Inflammatory macrophage treated with lipopolysaccharide for 1 hour (primary cell): ENCODE measurements at regions not wholly inside any gene's neighbourhood (a gene's known extent, or its start where the extent isn't known, plus 50 kb on each side); places are given as distances from the start of the nearest gene placed in this dataset.

Experiments used
- DNase-seq, 2 donors: peaks; one replicate each; pipeline ENCODE4 v3.0.0-alpha.2; 2020 to 2022

DNA sequence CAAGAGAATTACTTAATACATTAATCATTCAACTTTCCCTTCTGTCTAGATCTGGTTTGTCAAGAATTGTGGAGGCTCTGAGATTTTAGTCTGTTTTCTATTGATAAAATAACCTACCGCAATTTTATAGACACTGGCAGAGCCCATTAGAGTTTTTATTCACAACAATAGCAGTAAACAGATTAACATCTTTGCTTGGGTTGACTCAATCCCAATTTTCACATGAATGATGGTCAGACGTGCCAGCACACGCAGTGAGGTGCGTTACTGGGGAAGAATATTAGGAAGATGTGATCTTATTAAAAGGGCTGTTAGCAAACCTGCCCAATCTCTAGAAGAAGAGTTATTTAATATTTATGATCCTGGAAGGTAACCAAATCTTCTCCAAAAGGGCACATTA is 736.6 kb downstream of the MRPL39 start:
- no peak for DNase-seq

DNA sequence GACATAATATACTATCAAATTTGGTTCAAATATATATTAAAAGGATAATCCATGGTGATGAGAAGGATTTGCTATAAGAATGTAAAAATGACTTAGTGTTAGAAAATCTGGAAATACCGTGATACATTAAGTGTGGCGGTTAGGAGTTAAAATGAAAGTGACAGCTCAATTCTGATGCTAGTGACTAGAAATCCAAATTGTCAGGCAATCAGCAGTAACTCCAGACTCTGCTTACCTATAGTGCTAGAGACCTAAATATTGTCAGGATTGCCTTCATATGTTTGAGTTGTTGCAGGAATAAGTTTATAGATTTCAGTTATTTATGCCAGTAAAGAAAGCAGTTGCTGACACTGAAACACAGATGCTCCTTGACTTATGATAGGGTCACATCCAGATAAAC is 737.4 kb downstream of the MRPL39 start:
- DNase-seq = no peak

DNA sequence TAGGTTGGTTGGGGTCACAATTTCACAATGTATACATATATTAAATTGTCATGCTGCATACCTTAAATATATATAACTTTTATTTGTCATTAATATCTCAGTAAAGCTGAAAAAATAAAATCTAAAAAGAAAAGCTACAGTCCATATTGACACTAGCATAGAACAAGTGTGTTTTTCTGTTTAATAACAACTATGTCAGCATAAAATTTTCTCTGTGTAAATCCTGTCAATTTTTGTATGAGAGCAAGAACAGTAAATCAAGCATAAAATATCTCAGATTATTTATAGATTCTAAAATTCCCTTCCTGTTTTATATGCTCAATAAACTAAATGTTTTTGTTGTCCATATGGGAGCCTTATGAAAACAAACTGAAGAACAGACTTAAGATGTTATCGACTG is 739.2 kb downstream of the MRPL39 start:
- no peak for DNase-seq

DNA sequence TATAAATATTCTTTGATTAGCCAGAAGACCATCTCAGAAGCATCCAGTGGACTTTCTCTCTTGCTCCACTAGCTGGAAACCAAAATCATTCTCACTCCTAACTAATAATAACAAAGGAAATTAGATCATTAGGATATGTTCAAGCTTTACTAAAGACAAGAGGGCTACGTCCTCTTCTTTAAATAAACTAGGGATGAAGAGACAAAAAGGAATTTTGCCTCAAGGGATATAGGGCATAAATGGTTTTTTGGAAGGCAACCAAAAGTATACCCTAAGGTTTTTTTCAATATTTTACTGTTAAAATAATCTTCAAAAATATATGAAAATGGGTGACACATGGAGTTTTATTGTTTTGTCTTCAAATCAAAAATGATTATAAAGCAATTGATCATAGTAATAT is 745.8 kb downstream of the MRPL39 start:
- no peak for DNase-seq

DNA sequence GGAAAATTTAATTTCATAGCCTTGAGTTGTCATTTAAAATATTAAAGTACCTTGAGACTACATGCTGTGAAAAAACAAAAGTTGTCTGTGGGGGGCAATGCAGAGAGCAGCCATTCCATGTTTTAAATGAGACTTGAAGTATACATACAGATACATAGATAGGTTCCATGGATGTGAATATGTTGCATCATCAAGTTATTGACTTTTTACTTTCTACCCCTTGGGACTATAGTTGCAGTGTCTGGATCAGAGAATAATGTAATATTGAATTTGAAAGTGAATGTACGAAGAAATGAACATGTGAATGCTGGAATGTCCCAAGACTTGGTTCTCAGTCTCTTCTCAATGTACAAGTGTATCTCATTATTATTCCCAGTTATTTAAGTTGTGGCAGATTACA is 751.0 kb downstream of the MRPL39 start:
- no peak for DNase-seq

DNA sequence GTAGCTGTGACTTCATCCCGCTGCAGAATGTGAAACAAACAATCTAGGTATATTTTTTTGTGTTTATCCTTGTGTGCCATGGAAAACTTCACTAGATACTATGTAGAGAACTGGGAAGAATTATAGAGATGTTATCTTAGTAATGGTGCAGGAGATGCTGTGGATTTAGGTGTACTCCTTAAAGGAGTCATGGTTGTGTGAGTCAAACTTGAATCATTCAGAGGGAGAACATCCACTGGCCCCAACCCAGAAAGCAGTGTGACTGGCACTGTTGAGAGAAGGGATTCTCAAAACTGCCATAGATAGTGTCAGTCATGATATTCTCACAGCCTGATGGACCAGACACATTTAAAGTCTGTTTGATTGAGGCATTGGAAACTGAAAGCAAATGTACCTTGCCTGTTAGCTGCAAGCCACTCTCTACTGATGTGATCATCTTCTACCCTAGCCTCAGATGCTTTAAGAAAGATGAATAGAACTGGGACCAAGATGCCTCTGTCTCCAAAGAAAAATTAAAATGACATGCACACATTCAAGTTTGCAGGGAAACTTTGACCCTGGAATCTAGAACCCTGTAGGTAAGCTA is 754.6 kb downstream of the MRPL39 start:
- DNase-seq = no peak

DNA sequence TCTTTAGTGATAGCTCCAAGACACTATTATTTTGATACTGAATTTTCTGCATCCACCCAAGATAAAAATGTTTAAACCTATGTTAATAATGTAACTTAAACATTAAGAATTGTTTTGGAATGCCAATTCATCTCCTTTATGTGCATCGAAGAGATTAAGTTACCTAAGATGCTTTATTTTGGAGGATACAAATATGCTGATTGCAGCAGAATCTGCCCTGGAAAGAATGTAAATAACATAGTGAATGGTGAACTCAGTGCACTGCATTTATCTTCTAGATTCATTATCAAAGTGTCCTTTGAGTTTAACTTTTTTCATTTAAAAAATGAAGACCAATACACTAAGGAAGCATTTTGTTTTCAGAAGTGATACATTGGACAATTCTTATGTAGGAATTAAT is 757.2 kb downstream of the MRPL39 start:
- no peak for DNase-seq

DNA sequence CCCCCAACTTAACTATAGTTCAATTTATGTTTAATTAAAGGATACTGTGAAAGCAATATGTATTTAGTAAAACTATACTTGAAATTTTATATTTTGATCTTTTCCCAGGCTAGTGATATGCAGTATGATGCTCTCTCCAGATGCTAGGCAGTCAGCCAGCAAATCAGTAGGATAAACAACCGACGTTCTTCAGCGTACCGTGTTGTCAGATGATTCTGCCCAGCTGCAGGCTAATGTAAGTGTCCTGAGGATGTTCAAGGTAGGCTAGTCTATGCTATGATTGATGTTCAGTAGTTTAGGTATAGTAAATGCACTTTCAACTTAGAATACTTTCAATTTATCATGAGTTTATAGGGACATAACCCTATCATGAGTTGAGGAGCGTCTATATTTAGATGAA is 762.6 kb downstream of the MRPL39 start:
- DNase-seq = no peak

DNA sequence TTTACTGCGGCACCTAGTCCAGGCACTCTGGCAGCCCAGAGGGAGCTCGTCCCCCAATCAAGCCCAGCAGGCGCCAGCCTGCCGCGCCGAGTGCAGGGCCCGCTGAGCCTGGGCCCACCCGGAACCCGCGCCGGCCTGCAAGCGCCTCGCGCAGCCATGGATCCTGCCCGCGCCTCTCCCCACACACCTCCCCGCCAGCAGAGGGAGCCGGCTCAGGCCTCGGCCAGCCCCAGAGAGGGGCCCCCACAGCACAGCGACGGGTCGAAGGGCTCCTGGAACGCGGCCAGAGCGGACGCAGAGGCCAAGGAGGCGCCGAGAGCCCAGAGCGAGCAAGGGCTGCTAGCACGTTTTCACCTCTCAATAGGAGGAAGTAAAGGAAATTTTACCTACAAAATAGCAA is 767.0 kb downstream of the MRPL39 start:
- DNase-seq = no peak

DNA sequence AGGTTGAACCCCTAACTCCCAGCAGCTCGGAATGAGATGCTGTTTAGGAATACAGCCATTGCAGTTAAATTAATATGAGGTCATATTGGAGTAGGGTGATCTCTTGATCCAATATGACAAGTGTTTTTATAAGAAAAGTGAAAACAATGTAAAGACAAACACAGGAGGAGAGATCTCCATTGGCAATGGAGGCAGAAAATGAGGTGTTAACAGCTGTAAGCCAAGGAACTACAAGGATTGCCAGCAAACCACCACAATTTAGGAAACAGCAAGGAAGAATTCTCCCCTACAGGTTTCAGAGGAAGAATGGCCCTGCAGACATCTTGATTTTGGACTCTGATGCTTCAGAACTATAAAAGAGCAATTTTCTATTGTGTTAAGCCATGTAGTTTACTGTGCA is 774.3 kb downstream of the MRPL39 start:
- DNase-seq = no peak

DNA sequence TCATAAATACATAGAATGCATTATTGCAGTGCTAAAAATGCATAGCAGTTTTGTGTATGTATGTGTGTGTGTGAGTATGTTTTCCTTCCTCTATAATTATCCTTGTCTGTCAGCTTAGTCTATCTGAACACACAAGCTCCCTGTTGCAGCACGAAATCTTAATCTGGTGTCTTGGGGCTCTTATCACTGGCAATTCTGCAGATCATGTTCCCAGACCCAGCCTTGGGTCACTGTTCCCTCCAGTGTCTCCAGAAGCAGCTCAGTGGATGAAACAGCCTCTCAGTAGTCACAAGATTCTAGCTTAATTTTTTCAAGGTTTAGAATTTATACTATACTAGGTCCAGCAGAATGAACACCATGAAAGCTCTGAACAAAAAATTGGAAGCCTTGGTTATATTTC is 777.9 kb downstream of the MRPL39 start:
- no peak for DNase-seq

DNA sequence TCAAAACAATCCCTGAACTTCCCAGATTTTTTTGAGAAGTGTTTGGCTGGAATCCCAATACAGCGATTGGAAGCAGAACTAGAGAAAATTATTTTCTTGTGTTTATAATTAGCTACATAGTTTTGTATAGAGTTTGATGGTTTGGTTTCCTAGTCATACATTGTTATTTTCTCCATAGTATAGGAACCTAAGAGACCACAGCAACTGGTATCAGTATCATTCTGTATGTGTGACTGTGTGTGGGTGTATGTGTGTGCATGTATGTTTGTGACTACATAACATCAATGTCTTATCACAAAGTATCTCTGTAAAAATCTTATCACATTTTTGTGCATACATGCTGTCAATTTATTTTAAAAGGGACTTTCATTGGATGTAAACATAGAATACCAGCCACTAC is 780.5 kb downstream of the MRPL39 start:
- DNase-seq = no peak

DNA sequence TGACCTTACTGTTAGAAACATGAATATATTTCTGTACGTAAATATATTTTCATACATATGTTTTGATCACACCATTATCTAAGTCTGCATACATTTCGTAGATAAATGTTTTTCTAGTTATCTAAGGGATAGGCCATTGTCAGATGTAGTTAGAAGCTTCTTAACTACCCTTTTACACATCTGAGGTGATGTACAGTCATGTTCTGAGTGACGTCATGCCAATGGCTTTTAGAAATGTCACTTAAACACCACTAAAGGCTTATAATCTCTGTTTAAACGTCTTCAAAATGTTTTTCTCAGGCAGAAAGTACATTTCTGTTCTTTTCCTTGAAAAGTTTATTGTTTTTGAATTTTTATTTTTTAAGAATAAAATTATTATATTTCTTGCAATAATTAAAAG is 781.9 kb downstream of the MRPL39 start:
- DNase-seq = no peak

DNA sequence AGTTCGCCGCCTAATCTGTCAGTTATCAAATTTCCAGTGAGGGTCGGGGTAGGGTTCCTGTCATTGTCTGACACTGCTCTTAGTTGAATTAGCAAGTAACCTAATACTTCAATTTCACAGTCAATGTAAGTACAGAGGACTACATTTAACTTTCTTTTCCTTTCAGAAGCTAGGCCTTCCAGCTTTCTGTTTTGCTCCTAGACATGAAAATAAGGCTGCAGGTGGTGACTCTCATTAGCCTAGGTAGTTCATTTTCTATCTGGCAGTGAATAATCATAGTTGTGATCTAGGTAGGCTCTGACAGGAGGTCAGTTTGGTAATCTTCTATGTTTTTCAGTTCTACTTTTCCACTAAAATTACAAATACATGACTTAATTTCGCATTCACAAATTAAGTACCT is 783.1 kb downstream of the MRPL39 start:
- no peak for DNase-seq

DNA sequence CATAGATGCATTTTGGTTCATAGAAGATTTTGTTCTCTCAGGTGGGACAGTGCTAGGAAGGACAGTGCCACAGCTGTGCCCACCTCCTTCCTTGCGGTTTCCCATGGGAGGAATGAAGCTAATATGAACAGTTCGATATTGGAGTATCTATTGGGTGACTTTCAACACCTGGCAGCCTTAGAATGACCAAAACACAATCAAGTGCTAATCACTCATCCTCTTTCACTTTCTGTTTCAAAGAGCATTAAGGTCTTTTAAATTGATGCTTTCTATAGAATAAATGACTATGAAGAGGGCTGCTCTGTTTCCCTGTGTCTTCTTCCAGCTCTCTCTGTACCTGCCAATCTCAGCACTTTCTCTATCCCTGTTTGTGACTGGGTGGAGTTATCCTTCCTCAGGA is 784.0 kb downstream of the MRPL39 start:
- no peak for DNase-seq

DNA sequence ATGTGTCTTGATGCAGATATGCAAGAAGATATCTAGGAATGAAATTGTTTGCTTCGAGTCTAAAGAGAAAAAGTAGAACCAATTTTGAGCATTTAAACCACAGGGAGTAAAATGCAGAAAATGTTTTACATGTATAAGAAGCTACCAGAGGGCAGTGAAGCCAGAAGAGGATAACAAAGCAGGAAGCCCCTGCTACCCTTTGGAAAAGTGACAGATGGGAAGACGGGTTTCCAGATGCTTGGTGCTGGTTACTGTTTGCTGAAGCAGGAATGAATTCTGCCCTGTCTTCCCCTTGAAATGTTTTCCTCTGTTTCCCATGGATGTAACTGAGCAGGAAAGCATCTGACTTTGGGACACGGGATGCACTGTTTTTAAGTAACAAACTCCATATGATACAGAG is 822.2 kb downstream of the MRPL39 start:
- no peak for DNase-seq

DNA sequence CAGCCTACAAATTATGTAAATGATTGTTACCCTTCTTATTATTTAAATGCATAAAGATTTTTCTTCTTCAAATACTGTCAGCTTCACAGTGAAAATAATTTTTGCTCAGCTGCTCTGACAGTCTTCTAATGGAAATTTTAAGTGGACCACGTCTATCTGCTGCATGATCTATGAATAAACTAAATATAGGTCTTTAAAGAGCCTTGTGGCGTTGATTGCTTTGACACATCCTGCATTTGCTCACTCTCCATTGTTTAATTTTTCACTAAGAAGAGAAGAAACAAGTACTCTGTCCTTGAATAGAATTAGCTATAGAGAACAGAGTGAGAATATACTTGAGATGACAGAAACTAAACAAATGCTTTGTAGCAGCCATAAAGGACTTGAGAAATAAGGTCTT is 826.1 kb downstream of the MRPL39 start:
- no peak for DNase-seq

DNA sequence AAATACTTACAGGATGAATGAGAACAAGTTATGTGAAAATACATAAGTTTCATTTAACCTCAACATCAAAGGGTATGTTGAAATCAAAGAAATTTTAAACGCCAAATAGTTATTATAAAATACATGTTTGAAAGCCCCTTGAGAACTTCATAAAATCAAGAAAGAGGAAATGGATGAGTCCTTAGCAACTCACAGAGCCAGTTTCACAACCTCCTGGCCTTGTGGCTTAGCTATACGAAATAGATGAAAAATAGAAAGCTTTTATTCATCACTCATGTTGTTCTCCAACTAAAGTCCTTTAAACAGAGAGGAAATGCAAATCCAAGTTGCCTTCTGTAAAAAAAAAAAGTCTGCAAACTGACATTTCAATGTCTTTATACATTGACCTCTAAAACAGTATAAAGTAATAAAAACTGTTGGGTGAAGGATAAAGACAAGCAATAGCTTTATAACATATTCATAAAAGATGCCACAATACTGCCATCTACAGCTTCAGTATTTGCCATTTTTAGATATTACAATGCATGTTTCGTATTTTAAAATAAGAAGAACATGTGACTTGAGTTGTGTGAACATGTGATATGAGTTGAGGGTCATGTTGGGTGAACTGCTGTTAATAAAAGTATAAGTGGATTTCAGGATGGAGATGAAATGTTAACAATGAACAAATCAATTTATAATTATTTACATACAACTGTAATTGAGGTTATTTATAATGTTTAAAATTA is 847.8 kb downstream of the MRPL39 start:
- DNase-seq = no peak

DNA sequence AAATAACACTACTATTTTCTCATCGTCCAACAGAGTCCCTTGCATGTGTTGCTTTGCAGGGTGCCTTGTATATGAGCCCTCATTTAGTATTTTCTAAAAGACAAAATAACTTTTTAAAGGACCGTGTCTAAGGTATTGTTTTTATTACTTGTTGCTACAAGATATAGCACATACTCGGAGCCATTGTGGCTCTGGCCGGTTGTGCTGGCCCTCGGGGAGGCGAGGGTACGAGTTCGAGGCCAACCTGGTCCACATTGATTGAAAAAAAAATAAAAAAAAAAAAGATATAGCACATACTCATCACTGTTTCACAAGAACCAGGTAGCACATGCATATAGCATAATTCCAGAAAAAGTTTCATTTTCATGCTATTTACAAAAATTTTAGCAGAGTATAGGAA is 869.2 kb downstream of the MRPL39 start:
- DNase-seq = no peak

DNA sequence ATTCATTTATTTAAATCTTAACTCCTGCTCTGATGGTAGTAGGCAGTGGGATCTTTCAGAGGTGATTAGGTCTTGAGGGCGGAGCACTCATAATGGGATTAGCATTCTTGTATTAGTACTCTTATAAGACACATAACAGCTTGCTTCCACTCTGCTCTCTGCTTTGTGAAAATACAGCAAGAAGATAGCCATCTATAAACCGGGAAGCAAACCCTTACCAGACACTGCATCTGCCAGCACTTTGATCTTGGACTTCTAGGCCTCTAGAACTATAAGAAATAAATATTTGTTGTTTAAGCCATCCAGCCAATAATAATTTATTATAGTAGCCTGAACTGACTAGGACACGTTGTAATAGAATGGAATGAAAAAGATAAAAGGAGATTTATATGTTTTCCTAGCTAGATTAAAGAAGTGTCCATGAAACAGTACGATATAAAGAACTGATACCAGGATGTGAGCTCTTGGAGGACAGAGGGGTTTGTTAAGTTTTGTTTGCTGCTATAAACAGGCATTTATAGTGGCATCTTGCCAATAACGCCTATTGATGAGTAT is 869.9 kb downstream of the MRPL39 start:
- no peak for DNase-seq

DNA sequence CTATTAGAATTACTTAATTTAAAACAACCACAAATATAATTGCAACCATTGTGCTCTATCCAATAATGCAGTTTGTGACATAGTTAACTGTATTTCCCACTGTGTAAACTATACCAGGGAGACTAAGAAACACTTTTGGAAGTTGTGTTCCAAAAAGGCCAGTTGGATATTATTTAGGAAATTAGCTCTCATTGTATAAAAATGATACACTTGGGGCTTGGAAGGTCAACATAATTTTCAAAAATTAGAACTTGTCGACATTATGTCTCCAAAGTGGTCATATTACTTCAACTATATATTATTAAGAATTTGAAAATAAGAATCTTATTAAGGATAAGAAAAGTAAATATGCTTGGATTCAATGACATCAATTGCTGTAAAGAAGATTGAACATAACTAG is 876.6 kb downstream of the MRPL39 start:
- no peak for DNase-seq

DNA sequence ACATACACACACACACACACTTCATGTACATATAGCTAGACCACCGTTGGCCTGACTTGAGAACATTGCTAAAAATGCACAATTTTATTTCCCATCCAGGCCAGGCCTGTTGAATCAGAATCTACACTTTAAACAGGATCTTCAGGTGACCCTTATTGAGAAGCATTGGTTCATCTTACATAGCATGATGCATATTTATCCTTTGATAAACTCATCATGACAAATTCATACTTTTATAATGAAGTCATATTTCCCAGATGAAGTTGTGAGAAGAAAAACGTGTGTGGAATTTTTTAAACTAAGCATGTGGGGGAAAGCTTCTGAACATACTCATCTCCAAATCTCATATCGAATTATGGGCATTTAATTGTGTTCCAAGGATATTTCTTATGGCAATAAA is 877.7 kb downstream of the MRPL39 start:
- DNase-seq = no peak

DNA sequence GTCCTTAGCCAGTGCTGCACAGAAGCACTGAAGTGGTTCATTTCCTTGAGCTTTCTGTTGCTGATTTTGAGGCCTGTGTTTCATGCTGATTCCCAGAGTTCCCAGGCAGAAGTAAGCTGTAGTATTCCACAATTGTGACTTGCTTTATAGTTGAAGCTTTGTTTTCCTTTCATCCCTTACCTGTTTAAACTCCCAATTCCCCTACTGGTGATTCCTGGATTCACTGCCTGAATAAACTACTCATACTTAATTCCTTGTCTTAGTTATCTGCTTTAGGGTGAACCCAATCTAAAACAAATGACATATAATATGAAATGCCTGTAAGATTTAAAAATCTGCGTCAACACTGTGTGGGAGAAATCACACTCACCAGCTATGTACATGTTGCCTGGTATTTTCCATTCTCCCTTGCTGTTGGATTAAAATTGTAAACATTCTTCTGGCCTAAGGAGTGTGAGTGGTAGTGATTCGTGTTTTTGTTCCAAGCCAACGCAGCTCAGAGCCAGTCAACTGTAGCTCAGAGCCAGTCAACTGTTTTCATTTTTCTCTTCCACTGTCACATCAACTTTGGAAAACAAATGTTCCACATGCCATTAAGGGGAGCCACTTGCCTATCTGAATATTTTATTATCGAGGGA is 879.4 kb downstream of the MRPL39 start:
- DNase-seq = no peak

DNA sequence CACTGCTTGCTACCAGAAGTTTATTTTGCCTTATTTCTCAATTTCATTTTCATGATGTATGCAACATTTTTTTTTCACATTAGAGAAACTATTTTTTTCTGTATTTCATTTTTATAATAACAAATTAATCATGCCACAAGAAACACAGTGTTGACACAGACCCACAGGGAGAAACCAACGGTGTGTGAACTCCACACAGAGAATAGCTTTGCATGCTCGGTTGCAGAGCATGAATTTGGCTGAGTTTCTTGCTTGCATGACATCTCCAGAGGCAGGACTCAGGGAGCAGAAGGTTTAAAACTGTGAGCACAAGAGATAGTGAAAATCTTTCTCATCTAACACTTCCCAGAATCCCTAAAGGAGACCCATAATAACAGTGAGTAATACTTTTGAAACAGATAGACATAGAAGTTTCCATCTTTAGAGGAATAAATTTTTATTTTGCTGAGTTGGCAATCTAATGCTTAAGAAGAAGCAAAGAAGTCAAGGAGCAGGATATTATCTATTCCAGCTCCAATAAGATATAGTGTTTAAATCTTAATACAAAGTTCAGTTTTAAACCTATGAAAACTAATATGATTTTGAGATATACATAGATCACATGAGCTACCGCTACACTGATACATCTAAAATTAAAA is 890.9 kb downstream of the MRPL39 start:
- no peak for DNase-seq
